ENCODE measurements at regions not wholly inside any gene's neighbourhood (a gene's known extent, or its start where the extent isn't known, plus 50 kb on each side); places are given as distances from the start of the nearest gene placed in this dataset.

GRCh38 chr17:71974051-71974450, 146.8 kb upstream of the SOX9 start:
- H3K9me3 Mint-ChIP-seq, result no peaks in the 10 kb centered on the region
- no peaks in the 10 kb centered on the region for H3K36me3 Mint-ChIP-seq (ENCODE audit: insufficient read depth)
- no peak overlapping the region for H3K4me3 Mint-ChIP-seq
- DNase-seq (ENCODE audit: low spot score in 2 of 2) (no peak), ATAC-seq (replicated peaks; ENCODE audit: extremely low read depth, poor library complexity, severe bottlenecking) (no peak)
- H3K27me3 Mint-ChIP-seq, result no peaks in the 10 kb centered on the region
- H3K27ac Mint-ChIP-seq (ENCODE audit: low read depth), result no peak overlapping the region
- H3K4me1 Mint-ChIP-seq, result no peaks in the 10 kb centered on the region

GRCh38 chr17:71975331-71975801, 145.5 kb upstream of the SOX9 start:
- no peak overlapping the region for H3K4me3 Mint-ChIP-seq
- DNase-seq (ENCODE audit: low spot score in 2 of 2), result no peak

GRCh38 chr17:71976011-71976649, 144.7 kb upstream of the SOX9 start:
- no peak for ATAC-seq (replicated peaks; ENCODE audit: extremely low read depth, poor library complexity, severe bottlenecking)
- DNase-seq (ENCODE audit: low spot score in 2 of 2), result no peak
- no peaks in the 10 kb centered on the region for H3K9me3 Mint-ChIP-seq
- H3K27ac Mint-ChIP-seq (ENCODE audit: low read depth), result no peak overlapping the region
- H3K4me3 Mint-ChIP-seq, result no peak overlapping the region
- no peaks in the 10 kb centered on the region for H3K36me3 Mint-ChIP-seq (ENCODE audit: insufficient read depth)
- H3K27me3 Mint-ChIP-seq, result no peaks in the 10 kb centered on the region
- no peaks in the 10 kb centered on the region for H3K4me1 Mint-ChIP-seq

More at GRCh38 chr17:71975331-71975801, 145.5 kb upstream of the SOX9 start:
- no peak overlapping the region for H3K27ac Mint-ChIP-seq (ENCODE audit: low read depth)
- ATAC-seq (replicated peaks; ENCODE audit: extremely low read depth, poor library complexity, severe bottlenecking), result no peak
- no peaks in the 10 kb centered on the region for H3K9me3 Mint-ChIP-seq
- no peaks in the 10 kb centered on the region for H3K36me3 Mint-ChIP-seq (ENCODE audit: insufficient read depth)
- H3K27me3 Mint-ChIP-seq, result no peaks in the 10 kb centered on the region
- H3K4me1 Mint-ChIP-seq, result no peaks in the 10 kb centered on the region

- Mint-ChIP-seq H3K36me3 (ENCODE audit: insufficient read depth) (no peaks in the 10 kb centered on the region), H3K9me3 (peaks cover 6% of the 10 kb centered on the region), H3K4me1 (no peaks in the 10 kb centered on the region), H3K27me3 (no peaks in the 10 kb centered on the region), H3K4me3 (no peak overlapping the region), H3K27ac (ENCODE audit: low read depth) (no peak overlapping the region)
- ATAC-seq (replicated peaks; ENCODE audit: extremely low read depth, poor library complexity, severe bottlenecking), result no peak
- no peak for DNase-seq (ENCODE audit: low spot score in 2 of 2)
Measured at GRCh38 chr17:71978435-71978834, 142.4 kb upstream of the SOX9 start.

- DNase-seq (ENCODE audit: low spot score in 2 of 2) (no peak), ATAC-seq (replicated peaks; ENCODE audit: extremely low read depth, poor library complexity, severe bottlenecking) (no peak)
- no peak overlapping the region for H3K4me3 Mint-ChIP-seq
Measured at GRCh38 chr17:71980171-71980570, 140.6 kb upstream of the SOX9 start.

GRCh38 chr17:71983828-71984227, 137.0 kb upstream of the SOX9 start:
- no peak overlapping the region for H3K27ac Mint-ChIP-seq (ENCODE audit: low read depth)
- no peaks in the 10 kb centered on the region for H3K4me1 Mint-ChIP-seq
- no peak overlapping the region for H3K4me3 Mint-ChIP-seq
- H3K9me3 Mint-ChIP-seq, result peaks cover 10% of the 10 kb centered on the region
- H3K27me3 Mint-ChIP-seq, result no peaks in the 10 kb centered on the region
- ATAC-seq (replicated peaks; ENCODE audit: extremely low read depth, poor library complexity, severe bottlenecking), result no peak
- H3K36me3 Mint-ChIP-seq (ENCODE audit: insufficient read depth), result no peaks in the 10 kb centered on the region
- no peak for DNase-seq (ENCODE audit: low spot score in 2 of 2)

More at GRCh38 chr17:71980171-71980570, 140.6 kb upstream of the SOX9 start:
- Mint-ChIP-seq H3K9me3 (peaks cover 7% of the 10 kb centered on the region), H3K27me3 (no peaks in the 10 kb centered on the region), H3K36me3 (ENCODE audit: insufficient read depth) (no peaks in the 10 kb centered on the region), H3K27ac (ENCODE audit: low read depth) (no peak overlapping the region), H3K4me1 (no peaks in the 10 kb centered on the region)

GRCh38 chr17:71985111-71986039, 135.4 kb upstream of the SOX9 start:
- Mint-ChIP-seq H3K9me3 (peaks cover 18% of the 10 kb centered on the region), H3K36me3 (ENCODE audit: insufficient read depth) (no peaks in the 10 kb centered on the region), H3K27ac (ENCODE audit: low read depth) (no peak overlapping the region), H3K4me1 (no peaks in the 10 kb centered on the region), H3K4me3 (no peak overlapping the region), H3K27me3 (no peaks in the 10 kb centered on the region)
- ATAC-seq (replicated peaks; ENCODE audit: extremely low read depth, poor library complexity, severe bottlenecking) (no peak), DNase-seq (ENCODE audit: low spot score in 2 of 2) (no peak)

GRCh38 chr17:71986886-71987285, 133.9 kb upstream of the SOX9 start:
- ATAC-seq (replicated peaks; ENCODE audit: extremely low read depth, poor library complexity, severe bottlenecking) (no peak), DNase-seq (ENCODE audit: low spot score in 2 of 2) (no peak)
- no peaks in the 10 kb centered on the region for H3K36me3 Mint-ChIP-seq (ENCODE audit: insufficient read depth)
- no peaks in the 10 kb centered on the region for H3K4me1 Mint-ChIP-seq
- no peak overlapping the region for H3K27ac Mint-ChIP-seq (ENCODE audit: low read depth)
- H3K4me3 Mint-ChIP-seq, result no peak overlapping the region
- no peaks in the 10 kb centered on the region for H3K27me3 Mint-ChIP-seq
- peaks cover 17% of the 10 kb centered on the region for H3K9me3 Mint-ChIP-seq

- Mint-ChIP-seq H3K27me3 (no peaks in the 10 kb centered on the region), H3K36me3 (ENCODE audit: insufficient read depth) (no peaks in the 10 kb centered on the region), H3K4me1 (no peaks in the 10 kb centered on the region), H3K4me3 (no peak overlapping the region), H3K9me3 (peaks cover 15% of the 10 kb centered on the region), H3K27ac (ENCODE audit: low read depth) (no peak overlapping the region)
- no peak for ATAC-seq (replicated peaks; ENCODE audit: extremely low read depth, poor library complexity, severe bottlenecking)
- DNase-seq (ENCODE audit: low spot score in 2 of 2), result no peak
Measured at GRCh38 chr17:71987634-71988033, 133.2 kb upstream of the SOX9 start.

GRCh38 chr17:71989117-71989516, 131.7 kb upstream of the SOX9 start:
- Mint-ChIP-seq H3K4me1 (no peaks in the 10 kb centered on the region), H3K4me3 (no peak overlapping the region), H3K36me3 (ENCODE audit: insufficient read depth) (no peaks in the 10 kb centered on the region), H3K27me3 (no peaks in the 10 kb centered on the region), H3K27ac (ENCODE audit: low read depth) (no peak overlapping the region), H3K9me3 (peaks cover 15% of the 10 kb centered on the region)
- ATAC-seq (replicated peaks; ENCODE audit: extremely low read depth, poor library complexity, severe bottlenecking) (no peak), DNase-seq (ENCODE audit: low spot score in 2 of 2) (no peak)

- H3K27me3 Mint-ChIP-seq, result no peaks in the 10 kb centered on the region
- no peak overlapping the region for H3K4me3 Mint-ChIP-seq
- H3K36me3 Mint-ChIP-seq (ENCODE audit: insufficient read depth), result no peaks in the 10 kb centered on the region
- H3K4me1 Mint-ChIP-seq, result no peaks in the 10 kb centered on the region
- H3K27ac Mint-ChIP-seq (ENCODE audit: low read depth), result no peak overlapping the region
- H3K9me3 Mint-ChIP-seq, result peaks cover 10% of the 10 kb centered on the region
- ATAC-seq (replicated peaks; ENCODE audit: extremely low read depth, poor library complexity, severe bottlenecking), result no peak
- no peak for DNase-seq (ENCODE audit: low spot score in 2 of 2)
Measured at GRCh38 chr17:71993363-71993762, 127.5 kb upstream of the SOX9 start.

- ATAC-seq (replicated peaks; ENCODE audit: extremely low read depth, poor library complexity, severe bottlenecking) (no peak), DNase-seq (ENCODE audit: low spot score in 2 of 2) (no peak)
- Mint-ChIP-seq H3K27me3 (no peaks in the 10 kb centered on the region), H3K4me1 (no peaks in the 10 kb centered on the region), H3K27ac (ENCODE audit: low read depth) (no peak overlapping the region), H3K4me3 (no peak overlapping the region), H3K9me3 (peaks cover under 1% of the 10 kb centered on the region), H3K36me3 (ENCODE audit: insufficient read depth) (no peaks in the 10 kb centered on the region)
Measured at GRCh38 chr17:71995590-71995989, 125.2 kb upstream of the SOX9 start.

- Mint-ChIP-seq H3K36me3 (ENCODE audit: insufficient read depth) (no peaks in the 10 kb centered on the region), H3K27me3 (no peaks in the 10 kb centered on the region), H3K27ac (ENCODE audit: low read depth) (no peak overlapping the region), H3K4me1 (no peaks in the 10 kb centered on the region), H3K4me3 (no peak overlapping the region), H3K9me3 (no peaks in the 10 kb centered on the region)
- ATAC-seq (replicated peaks; ENCODE audit: extremely low read depth, poor library complexity, severe bottlenecking), result no peak
- no peak for DNase-seq (ENCODE audit: low spot score in 2 of 2)
Measured at GRCh38 chr17:72004011-72004427, 116.8 kb upstream of the SOX9 start.
